Muscle of leg (tissue), 3 donors: ENCODE measurements at regions not wholly inside any gene's neighbourhood (a gene's known extent, or its start where the extent isn't known, plus 50 kb on each side); places are given as distances from the start of the nearest gene placed in this dataset.

Experiments
- DNase-seq: peaks from one replicate; pipeline ENCODE4 v3.0.0; 2013
- H3K27ac ChIP-seq: one replicate; pipeline ENCODE4 v1.5.1; 2013; ENCODE audit warnings: mild to moderate bottlenecking, low read length, control low read depth
- H3K27me3 ChIP-seq: one replicate; pipeline ENCODE4 v1.6.1; 2013; ENCODE audit warnings: low read length; ENCODE audit not compliant: control insufficient read depth, insufficient read depth
- H3K36me3 ChIP-seq: one replicate; pipeline ENCODE4 v1.6.1; 2013; ENCODE audit warnings: low read length; ENCODE audit not compliant: control insufficient read depth, insufficient read depth
- H3K4me1 ChIP-seq: one replicate; pipeline ENCODE4 v1.6.1; 2013; ENCODE audit warnings: low read length; ENCODE audit not compliant: control insufficient read depth, insufficient read depth
- H3K4me3 ChIP-seq: one replicate; pipeline ENCODE4 v1.5.1; 2013; ENCODE audit warnings: low read length, control low read depth
- H3K9me3 ChIP-seq: replicated peaks from 2 replicates; pipeline ENCODE4 v1.6.1; 2013; ENCODE audit warnings: low read depth, low read length; ENCODE audit not compliant: control insufficient read depth
- WGBS: methylation state at CpG from one replicate; pipeline ENCODE4 v1.1.5; 2013; ENCODE audit warnings: missing lambda C conversion rate; ENCODE audit not compliant: insufficient coverage; 5-methylcytosine and 5-hydroxymethylcytosine counted together

- Histone ChIP-seq H3K4me3 (no peak overlapping the region), H3K36me3 (no peaks in the 10 kb centered on the region), H3K27ac (no peak overlapping the region), H3K27me3 (no peaks in the 10 kb centered on the region), H3K9me3 (no peaks in the 10 kb centered on the region), H3K4me1 (no peaks in the 10 kb centered on the region)
- DNase-seq, result no peak
Measured at GRCh38 chr7:45368129-45368807, 205.9 kb upstream of the ADCY1 start.

DNA sequence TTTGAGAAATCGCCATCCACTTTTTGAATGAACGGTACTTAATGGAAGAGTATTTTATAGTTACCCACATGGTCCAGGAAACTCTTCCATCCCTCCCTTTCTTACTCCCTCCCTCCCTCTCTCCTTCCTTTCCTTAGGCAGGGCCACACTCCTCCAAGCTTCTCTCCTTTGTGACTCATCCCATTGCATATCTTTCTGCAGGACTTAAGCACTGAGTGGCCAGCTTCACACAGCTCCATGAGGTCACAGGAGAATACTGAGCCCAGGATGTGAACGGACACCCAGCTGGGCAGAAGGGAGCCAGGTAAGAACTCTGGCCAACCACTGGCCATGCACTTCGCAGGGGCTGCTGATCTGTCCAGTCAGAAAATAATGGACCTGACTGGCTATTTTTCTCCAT, 189.7 kb upstream of the ADCY1 start:
- Histone ChIP-seq H3K27ac (no peak overlapping the region), H3K9me3 (no peaks in the 10 kb centered on the region), H3K36me3 (no peaks in the 10 kb centered on the region), H3K27me3 (no peaks in the 10 kb centered on the region), H3K4me3 (no peak overlapping the region), H3K4me1 (peaks cover 5% of the 10 kb centered on the region)
- WGBS, result 70% methylated on average over 2 of the region's 4 CpGs
- DNase-seq, result peak; percentile 8

- no peak overlapping the region for H3K27ac ChIP-seq
- peaks cover 5% of the 10 kb centered on the region for H3K4me1 ChIP-seq
- no peaks in the 10 kb centered on the region for H3K27me3 ChIP-seq
- no peak for DNase-seq
- 78% methylated on average over 2 of the region's 4 CpGs for WGBS
- H3K4me3 ChIP-seq, result no peak overlapping the region
- H3K9me3 ChIP-seq, result no peaks in the 10 kb centered on the region
- H3K36me3 ChIP-seq, result no peaks in the 10 kb centered on the region
Measured at GRCh38 chr7:45387837-45388236, 186.3 kb upstream of the ADCY1 start.

- Histone ChIP-seq H3K27ac (peak overlapping the region; percentile 51), H3K9me3 (no peaks in the 10 kb centered on the region), H3K4me1 (peaks cover 5% of the 10 kb centered on the region), H3K27me3 (no peaks in the 10 kb centered on the region), H3K4me3 (no peak overlapping the region), H3K36me3 (no peaks in the 10 kb centered on the region)
- DNase-seq, result peak; percentile 88
- no CpG with 5 or more reads among the region's 7 CpGs for WGBS
Measured at GRCh38 chr7:45389073-45389872, 184.9 kb upstream of the ADCY1 start.

DNA sequence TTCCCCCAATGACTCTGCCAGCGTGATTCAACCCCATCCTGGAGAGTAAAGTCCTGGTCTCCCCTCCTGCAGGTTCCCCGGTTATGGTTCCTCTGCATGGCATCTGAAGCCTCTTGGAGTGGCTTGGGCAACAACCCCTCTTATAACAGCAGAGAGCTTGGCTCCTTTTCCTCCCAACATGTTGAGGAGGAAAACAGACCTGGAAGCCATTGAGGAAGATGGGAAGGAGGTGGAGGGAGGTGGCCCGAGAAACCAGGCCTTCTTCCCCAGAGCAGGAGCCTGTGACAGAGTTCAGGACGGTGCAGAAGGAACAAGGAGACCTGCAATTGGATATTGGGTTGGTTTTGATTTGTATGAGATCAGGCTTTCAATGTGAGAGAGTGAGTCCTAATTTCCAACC, 184.0 kb upstream of the ADCY1 start:
- 75% methylated on average over 2 of the region's 4 CpGs for WGBS
- no peak overlapping the region for H3K4me3 ChIP-seq
- no peak overlapping the region for H3K27ac ChIP-seq
- no peak for DNase-seq
- no peaks in the 10 kb centered on the region for H3K36me3 ChIP-seq
- no peaks in the 10 kb centered on the region for H3K9me3 ChIP-seq
- H3K4me1 ChIP-seq, result peaks cover 5% of the 10 kb centered on the region
- no peaks in the 10 kb centered on the region for H3K27me3 ChIP-seq

GRCh38 chr7:45390731-45391130, 183.4 kb upstream of the ADCY1 start:
- H3K27me3 ChIP-seq, result no peaks in the 10 kb centered on the region
- no peak for DNase-seq
- no peak overlapping the region for H3K27ac ChIP-seq
- 81% methylated on average over 3 of the region's 5 CpGs for WGBS
- no peaks in the 10 kb centered on the region for H3K36me3 ChIP-seq
- peaks cover 5% of the 10 kb centered on the region for H3K4me1 ChIP-seq
- no peaks in the 10 kb centered on the region for H3K9me3 ChIP-seq
- no peak overlapping the region for H3K4me3 ChIP-seq

- Histone ChIP-seq H3K36me3 (no peaks in the 10 kb centered on the region), H3K4me3 (no peak overlapping the region)
- 81% methylated on average over 32 of the region's 38 CpGs for WGBS
Measured at GRCh38 chr7:45391618-45392451, 182.3 kb upstream of the ADCY1 start.

DNA sequence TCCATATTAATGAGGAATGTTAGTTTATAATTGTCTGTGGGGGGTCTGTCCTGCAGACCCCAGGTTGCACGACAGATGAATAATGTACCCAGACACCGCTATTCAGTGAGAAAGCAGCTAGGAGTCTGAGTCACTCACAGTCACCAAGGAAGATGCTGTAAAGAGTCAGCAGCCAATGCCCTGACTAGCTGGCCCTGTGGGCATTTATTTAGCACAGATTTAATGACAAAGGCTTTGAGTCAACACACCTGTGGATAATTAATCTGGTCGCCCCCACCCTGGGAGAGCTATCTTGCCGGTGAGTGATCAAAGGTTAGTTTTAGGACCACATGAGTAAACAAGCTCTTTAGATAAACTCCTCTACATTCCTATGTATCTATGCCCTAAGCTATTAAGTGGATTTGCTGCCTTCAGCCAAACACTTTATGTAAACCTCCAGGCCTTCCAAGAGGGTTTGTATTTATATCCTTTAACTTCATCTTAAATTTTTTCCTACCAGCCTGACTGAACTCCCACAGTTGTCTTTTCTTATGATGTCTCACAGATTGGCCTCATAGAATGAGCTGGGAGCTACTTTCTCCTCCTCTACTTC, 180.0 kb upstream of the ADCY1 start:
- DNase-seq, result no peak

More at GRCh38 chr7:45391618-45392451, 182.3 kb upstream of the ADCY1 start:
- Histone ChIP-seq H3K27ac (no peak overlapping the region), H3K4me1 (peaks cover 5% of the 10 kb centered on the region), H3K9me3 (no peaks in the 10 kb centered on the region), H3K27me3 (no peaks in the 10 kb centered on the region)
- DNase-seq, result no peak

DNA sequence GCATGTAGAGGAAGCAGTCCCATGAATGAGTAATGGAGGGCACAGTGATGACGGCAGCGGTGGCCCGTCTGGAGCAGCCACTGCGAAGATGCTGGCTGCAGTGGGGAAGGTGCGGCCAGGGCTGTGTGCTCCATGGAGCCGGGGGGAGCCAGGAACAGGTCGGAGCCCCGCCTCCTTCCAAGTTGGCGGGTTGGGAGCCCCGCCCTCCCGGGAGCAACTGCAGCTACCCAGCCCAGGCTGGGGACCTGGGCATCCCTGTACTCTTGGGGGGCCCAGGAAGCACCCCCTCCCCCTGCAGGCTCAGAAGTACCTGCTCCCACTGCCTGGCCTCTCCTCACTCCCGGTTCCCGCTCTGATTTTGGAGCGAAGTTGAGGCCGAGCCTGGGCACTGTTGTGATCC, 175.1 kb upstream of the ADCY1 start:
- no peaks in the 10 kb centered on the region for H3K9me3 ChIP-seq
- no peaks in the 10 kb centered on the region for H3K27me3 ChIP-seq
- no peak for DNase-seq
- no peak overlapping the region for H3K4me3 ChIP-seq
- no peaks in the 10 kb centered on the region for H3K36me3 ChIP-seq
- no peak overlapping the region for H3K27ac ChIP-seq
- no peaks in the 10 kb centered on the region for H3K4me1 ChIP-seq
- WGBS, result 92% methylated on average over 15 of the region's 15 CpGs

More for the DNA sequence above, 180.0 kb upstream of the ADCY1 start:
- H3K4me1 ChIP-seq, result no peaks in the 10 kb centered on the region
- no peak overlapping the region for H3K4me3 ChIP-seq
- H3K27ac ChIP-seq, result no peak overlapping the region
- no peaks in the 10 kb centered on the region for H3K9me3 ChIP-seq
- 100% methylated on average over 2 of the region's 4 CpGs for WGBS
- no peaks in the 10 kb centered on the region for H3K27me3 ChIP-seq
- H3K36me3 ChIP-seq, result no peaks in the 10 kb centered on the region

GRCh38 chr7:45400680-45401079, 173.5 kb upstream of the ADCY1 start:
- Histone ChIP-seq H3K27ac (no peak overlapping the region), H3K27me3 (no peaks in the 10 kb centered on the region), H3K4me3 (no peak overlapping the region), H3K4me1 (no peaks in the 10 kb centered on the region), H3K9me3 (no peaks in the 10 kb centered on the region), H3K36me3 (no peaks in the 10 kb centered on the region)
- WGBS, result 83% methylated on average over 7 of the region's 7 CpGs
- no peak for DNase-seq
